Liver (tissue), 8 donors: ENCODE measurements at regions not wholly inside any gene's neighbourhood (a gene's known extent, or its start where the extent isn't known, plus 50 kb on each side); places are given as distances from the start of the nearest gene placed in this dataset.
"Not testable (repeated sequence)": the region's sequence is repeated elsewhere in the genome, so short reads cannot be mapped to it uniquely, and the experiment has no call there.

Experiments
- DNase-seq: peaks from one replicate; pipeline ENCODE4 v3.0.0-alpha.2; 2017; ENCODE audit warnings: low spot score
- H3K27ac ChIP-seq, 2 donors: one replicate each; pipeline ENCODE4 v1.7.0; 2013; ENCODE audit warnings: inconsistent platforms in 2 of 2, low read length in 2 of 2, control low read depth in 1 of 2, low read depth in 1 of 2, mild to moderate bottlenecking in 1 of 2
- H3K27me3 ChIP-seq, 4 donors: one replicate each; pipeline versions ENCODE4 v1.6.1 to v1.7.0; 2013; ENCODE audit warnings: low read length in 3 of 4, inconsistent platforms in 1 of 4, mild to moderate bottlenecking in 1 of 4, moderate library complexity in 1 of 4; ENCODE audit not compliant: control insufficient read depth in 4 of 4, insufficient read depth in 4 of 4
- H3K36me3 ChIP-seq, 4 donors: one replicate each; pipeline versions ENCODE4 v1.6.1 to v1.7.0; 2013; ENCODE audit warnings: low read length in 3 of 4, mild to moderate bottlenecking in 3 of 4, low read depth in 1 of 4, moderate library complexity in 1 of 4; ENCODE audit not compliant: control insufficient read depth in 4 of 4, insufficient read depth in 3 of 4
- H3K4me1 ChIP-seq, 4 donors: one replicate each; pipeline versions ENCODE4 v1.6.1 to v1.7.0; 2013; ENCODE audit warnings: low read length in 3 of 4, mild to moderate bottlenecking in 3 of 4, moderate library complexity in 1 of 4; ENCODE audit not compliant: control insufficient read depth in 4 of 4, insufficient read depth in 4 of 4
- H3K4me3 ChIP-seq, 3 donors: one replicate each; pipeline versions ENCODE4 v1.6.1 to v1.7.0; 2013; ENCODE audit warnings: low read length in 3 of 3, control low read depth in 1 of 3, low read depth in 1 of 3, mild to moderate bottlenecking in 1 of 3
- H3K9ac ChIP-seq, 2 donors: one replicate each; pipeline ENCODE4 v1.7.0; 2013; ENCODE audit warnings: low read length in 2 of 2, mild to moderate bottlenecking in 2 of 2, moderate library complexity in 2 of 2, control low read depth in 1 of 2, low read depth in 1 of 2
- H3K9me3 ChIP-seq, 4 donors: one replicate each; pipeline versions ENCODE4 v1.6.1 to v1.7.0; 2013; ENCODE audit warnings: low read length in 3 of 4; ENCODE audit not compliant: control insufficient read depth in 4 of 4
- FOXA2 ChIP-seq: IDR thresholded peaks from 2 replicates; pipeline ENCODE4 v1.6.1; 2016; ENCODE audit warnings: antibody characterized with exemption
- GABPA ChIP-seq, 2 donors: IDR thresholded peaks in 1 of 2; conservative IDR thresholded peaks in 1 of 2; 2 replicates each; pipeline ENCODE4 v1.6.1; 2016; ENCODE audit warnings: antibody characterized with exemption in 2 of 2, mild to moderate bottlenecking in 1 of 2, moderate library complexity in 1 of 2
- HNF4A ChIP-seq, 2 donors: conservative IDR thresholded peaks; 2 replicates each; pipeline ENCODE4 v1.6.1; 2016; ENCODE audit warnings: antibody characterized with exemption in 2 of 2, mild to moderate bottlenecking in 2 of 2
- HNF4G ChIP-seq: IDR thresholded peaks from 2 replicates; pipeline ENCODE4 v1.6.1; 2016; ENCODE audit warnings: antibody characterized with exemption
- JUND ChIP-seq, 2 donors: IDR thresholded peaks; 2 replicates each; pipeline ENCODE4 v1.6.1; 2016; ENCODE audit warnings: antibody characterized with exemption in 2 of 2
- NR2F2 ChIP-seq: IDR thresholded peaks from 2 replicates; pipeline ENCODE4 v1.6.1; 2016; ENCODE audit warnings: antibody characterized with exemption
- RAD21 ChIP-seq, 2 donors: IDR thresholded peaks; 2 replicates each; pipeline ENCODE4 v1.6.1; 2016; ENCODE audit warnings: antibody characterized with exemption in 2 of 2, mild to moderate bottlenecking in 2 of 2
- RXRA ChIP-seq, 2 donors: IDR thresholded peaks; 2 replicates each; pipeline ENCODE4 v1.6.1; 2017 to 2018; ENCODE audit warnings: antibody characterized with exemption in 2 of 2, mild to moderate bottlenecking in 1 of 2
- SP1 ChIP-seq: IDR thresholded peaks from 2 replicates; pipeline ENCODE4 v1.6.1; 2018; ENCODE audit warnings: antibody characterized with exemption, mild to moderate bottlenecking
- TAF1 ChIP-seq: conservative IDR thresholded peaks from 2 replicates; pipeline ENCODE4 v1.6.1; 2016; ENCODE audit warnings: antibody characterized with exemption, mild to moderate bottlenecking
- YY1 ChIP-seq: IDR thresholded peaks from 2 replicates; pipeline ENCODE4 v1.6.1; 2016; ENCODE audit warnings: antibody characterized with exemption, mild to moderate bottlenecking
- WGBS: extraction: QIAGEN DNeasy Blood & Tissue Kit; methylation state at CpG from one replicate; pipeline ENCODE4 v1.1.7; 2013; 5-methylcytosine and 5-hydroxymethylcytosine counted together
- TF ChIP-seq, protein P1 (sequence below): IDR thresholded peaks from 2 replicates; pipeline ENCODE4 v1.6.1; 2016; ENCODE audit warnings: antibody characterized with exemption
- TF ChIP-seq, protein P2 (sequence below): IDR thresholded peaks from 2 replicates; pipeline ENCODE4 v1.6.1; 2016; ENCODE audit warnings: antibody characterized with exemption
- TF ChIP-seq, protein P3 (sequence below): IDR thresholded peaks from 2 replicates; pipeline ENCODE4 v1.6.1; 2016; ENCODE audit warnings: antibody characterized with exemption
- TF ChIP-seq, protein P4 (sequence below): fragments of 150-350 bp; IDR thresholded peaks from 2 replicates; pipeline ENCODE4 v1.5.1; 2017; ENCODE audit warnings: improper control_type of control experiment, low read depth, low read length; ENCODE audit not compliant: missing input control
- TF ChIP-seq, protein P5 (sequence below): IDR thresholded peaks from 2 replicates; pipeline ENCODE4 v1.6.1; 2016; ENCODE audit warnings: antibody characterized with exemption, mild to moderate bottlenecking
- donor health status: healthy.
- donor health status: healthy.
- donor health status: healthy.
- donor health status: healthy.
- donor health status: healthy.

DNA sequence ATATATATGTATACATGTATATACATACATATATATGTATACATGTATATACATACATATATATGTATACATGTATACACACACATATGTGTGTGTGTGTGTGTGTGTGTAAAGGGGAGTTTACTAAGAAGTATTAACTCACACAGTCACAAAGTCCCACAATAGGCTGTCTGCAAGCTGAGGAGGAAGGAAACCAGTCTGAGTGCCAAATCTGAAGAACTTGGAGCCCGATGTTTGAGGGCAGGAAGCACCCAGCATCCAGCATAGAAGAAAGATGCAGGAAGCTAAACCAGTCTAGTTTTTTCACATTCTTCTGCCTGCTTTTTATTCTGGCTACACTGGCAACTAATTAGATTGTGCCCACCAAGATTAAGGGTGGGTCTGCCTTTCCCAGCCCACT is 591.5 kb downstream of the PRR16 start:
- TF ChIP-seq JUND (IDR thresholded peaks at IDR 0.05) (no peak), RXRA (IDR thresholded peaks at IDR 0.05) (no peak), NR2F2 (no peak), TAF1 (no peak), YY1 (no peak), GABPA (IDR thresholded peaks at IDR 0.05 in 1 of 2, conservative IDR thresholded peaks at IDR 0.05 in 1 of 2) (no peak), FOXA2 (no peak), RAD21 (IDR thresholded peaks at IDR 0.05) (no peak), SP1 (no peak), HNF4G (no peak), HNF4A (conservative IDR thresholded peaks at IDR 0.05) (no peak)
- TF ChIP-seq, protein P1, sequence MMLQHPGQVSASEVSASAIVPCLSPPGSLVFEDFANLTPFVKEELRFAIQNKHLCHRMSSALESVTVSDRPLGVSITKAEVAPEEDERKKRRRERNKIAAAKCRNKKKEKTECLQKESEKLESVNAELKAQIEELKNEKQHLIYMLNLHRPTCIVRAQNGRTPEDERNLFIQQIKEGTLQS, result no peak
- TF ChIP-seq, protein P2, sequence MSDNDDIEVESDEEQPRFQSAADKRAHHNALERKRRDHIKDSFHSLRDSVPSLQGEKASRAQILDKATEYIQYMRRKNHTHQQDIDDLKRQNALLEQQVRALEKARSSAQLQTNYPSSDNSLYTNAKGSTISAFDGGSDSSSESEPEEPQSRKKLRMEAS, result no peak
- TF ChIP-seq, protein P3, sequence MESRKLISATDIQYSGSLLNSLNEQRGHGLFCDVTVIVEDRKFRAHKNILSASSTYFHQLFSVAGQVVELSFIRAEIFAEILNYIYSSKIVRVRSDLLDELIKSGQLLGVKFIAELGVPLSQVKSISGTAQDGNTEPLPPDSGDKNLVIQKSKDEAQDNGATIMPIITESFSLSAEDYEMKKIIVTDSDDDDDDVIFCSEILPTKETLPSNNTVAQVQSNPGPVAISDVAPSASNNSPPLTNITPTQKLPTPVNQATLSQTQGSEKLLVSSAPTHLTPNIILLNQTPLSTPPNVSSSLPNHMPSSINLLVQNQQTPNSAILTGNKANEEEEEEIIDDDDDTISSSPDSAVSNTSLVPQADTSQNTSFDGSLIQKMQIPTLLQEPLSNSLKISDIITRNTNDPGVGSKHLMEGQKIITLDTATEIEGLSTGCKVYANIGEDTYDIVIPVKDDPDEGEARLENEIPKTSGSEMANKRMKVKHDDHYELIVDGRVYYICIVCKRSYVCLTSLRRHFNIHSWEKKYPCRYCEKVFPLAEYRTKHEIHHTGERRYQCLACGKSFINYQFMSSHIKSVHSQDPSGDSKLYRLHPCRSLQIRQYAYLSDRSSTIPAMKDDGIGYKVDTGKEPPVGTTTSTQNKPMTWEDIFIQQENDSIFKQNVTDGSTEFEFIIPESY, result no peak
- TF ChIP-seq, protein P4, sequence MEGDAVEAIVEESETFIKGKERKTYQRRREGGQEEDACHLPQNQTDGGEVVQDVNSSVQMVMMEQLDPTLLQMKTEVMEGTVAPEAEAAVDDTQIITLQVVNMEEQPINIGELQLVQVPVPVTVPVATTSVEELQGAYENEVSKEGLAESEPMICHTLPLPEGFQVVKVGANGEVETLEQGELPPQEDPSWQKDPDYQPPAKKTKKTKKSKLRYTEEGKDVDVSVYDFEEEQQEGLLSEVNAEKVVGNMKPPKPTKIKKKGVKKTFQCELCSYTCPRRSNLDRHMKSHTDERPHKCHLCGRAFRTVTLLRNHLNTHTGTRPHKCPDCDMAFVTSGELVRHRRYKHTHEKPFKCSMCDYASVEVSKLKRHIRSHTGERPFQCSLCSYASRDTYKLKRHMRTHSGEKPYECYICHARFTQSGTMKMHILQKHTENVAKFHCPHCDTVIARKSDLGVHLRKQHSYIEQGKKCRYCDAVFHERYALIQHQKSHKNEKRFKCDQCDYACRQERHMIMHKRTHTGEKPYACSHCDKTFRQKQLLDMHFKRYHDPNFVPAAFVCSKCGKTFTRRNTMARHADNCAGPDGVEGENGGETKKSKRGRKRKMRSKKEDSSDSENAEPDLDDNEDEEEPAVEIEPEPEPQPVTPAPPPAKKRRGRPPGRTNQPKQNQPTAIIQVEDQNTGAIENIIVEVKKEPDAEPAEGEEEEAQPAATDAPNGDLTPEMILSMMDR, result no peak
- TF ChIP-seq, protein P5, sequence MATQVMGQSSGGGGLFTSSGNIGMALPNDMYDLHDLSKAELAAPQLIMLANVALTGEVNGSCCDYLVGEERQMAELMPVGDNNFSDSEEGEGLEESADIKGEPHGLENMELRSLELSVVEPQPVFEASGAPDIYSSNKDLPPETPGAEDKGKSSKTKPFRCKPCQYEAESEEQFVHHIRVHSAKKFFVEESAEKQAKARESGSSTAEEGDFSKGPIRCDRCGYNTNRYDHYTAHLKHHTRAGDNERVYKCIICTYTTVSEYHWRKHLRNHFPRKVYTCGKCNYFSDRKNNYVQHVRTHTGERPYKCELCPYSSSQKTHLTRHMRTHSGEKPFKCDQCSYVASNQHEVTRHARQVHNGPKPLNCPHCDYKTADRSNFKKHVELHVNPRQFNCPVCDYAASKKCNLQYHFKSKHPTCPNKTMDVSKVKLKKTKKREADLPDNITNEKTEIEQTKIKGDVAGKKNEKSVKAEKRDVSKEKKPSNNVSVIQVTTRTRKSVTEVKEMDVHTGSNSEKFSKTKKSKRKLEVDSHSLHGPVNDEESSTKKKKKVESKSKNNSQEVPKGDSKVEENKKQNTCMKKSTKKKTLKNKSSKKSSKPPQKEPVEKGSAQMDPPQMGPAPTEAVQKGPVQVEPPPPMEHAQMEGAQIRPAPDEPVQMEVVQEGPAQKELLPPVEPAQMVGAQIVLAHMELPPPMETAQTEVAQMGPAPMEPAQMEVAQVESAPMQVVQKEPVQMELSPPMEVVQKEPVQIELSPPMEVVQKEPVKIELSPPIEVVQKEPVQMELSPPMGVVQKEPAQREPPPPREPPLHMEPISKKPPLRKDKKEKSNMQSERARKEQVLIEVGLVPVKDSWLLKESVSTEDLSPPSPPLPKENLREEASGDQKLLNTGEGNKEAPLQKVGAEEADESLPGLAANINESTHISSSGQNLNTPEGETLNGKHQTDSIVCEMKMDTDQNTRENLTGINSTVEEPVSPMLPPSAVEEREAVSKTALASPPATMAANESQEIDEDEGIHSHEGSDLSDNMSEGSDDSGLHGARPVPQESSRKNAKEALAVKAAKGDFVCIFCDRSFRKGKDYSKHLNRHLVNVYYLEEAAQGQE, result no peak
- no peaks in the 10 kb centered on the region for H3K36me3 ChIP-seq
- no peaks in the 10 kb centered on the region for H3K27me3 ChIP-seq
- no peak overlapping the region for H3K4me3 ChIP-seq
- H3K4me1 ChIP-seq, result no peaks in the 10 kb centered on the region
- no peaks in the 10 kb centered on the region for H3K9me3 ChIP-seq
- no peak overlapping the region for H3K27ac ChIP-seq
- 70% methylated on average over 1 of the region's 1 CpG for WGBS
- no peak overlapping the region for H3K9ac ChIP-seq
- no peak for DNase-seq

DNA sequence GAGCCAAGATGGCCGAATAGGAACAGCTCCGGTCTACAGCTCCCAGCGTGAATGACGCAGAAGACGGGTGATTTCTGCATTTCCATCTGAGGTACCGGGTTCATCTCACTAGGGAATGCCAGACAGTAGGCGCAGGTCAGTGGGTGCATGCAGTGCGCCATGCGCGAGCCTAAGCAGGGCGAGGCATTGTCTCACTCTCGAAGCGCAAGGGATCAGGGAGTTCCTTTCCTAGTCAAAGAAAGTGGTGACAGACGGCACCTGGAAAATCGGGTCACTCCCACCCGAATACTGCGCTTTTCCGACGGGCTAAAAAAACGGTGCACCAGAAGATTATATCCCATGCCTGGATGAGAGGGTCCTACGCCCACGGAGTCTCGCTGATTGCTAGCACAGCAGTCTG is 600.1 kb downstream of the PRR16 start:
- WGBS, result 88% methylated on average over 23 of the region's 23 CpGs
- not testable (repeated sequence) for H3K4me3 ChIP-seq, H3K9ac ChIP-seq, DNase-seq, H3K27me3 ChIP-seq, H3K36me3 ChIP-seq, H3K9me3 ChIP-seq, H3K27ac ChIP-seq, H3K4me1 ChIP-seq
